ENCODE measurements at regions not wholly inside any gene's neighbourhood (a gene's known extent, or its start where the extent isn't known, plus 50 kb on each side); places are given as distances from the start of the nearest gene placed in this dataset.
A peak's percentile ranks its signal among the peaks of the same experiment; 100 is the strongest.
"Not testable (repeated sequence)": the region's sequence is repeated elsewhere in the genome, so short reads cannot be mapped to it uniquely, and the experiment has no call there.

- Histone ChIP-seq H3K4me1 (peaks cover 6% of the 10 kb centered on the region), H3K36me3 (replicated peaks) (no peaks in the 10 kb centered on the region), H3K9me3 (no peaks in the 10 kb centered on the region), H3K27me3 (ENCODE audit: low read depth) (no peaks in the 10 kb centered on the region), H3K4me3 (no peak overlapping the region)
- DNase-seq (ENCODE audit: low spot score in 2 of 2): no peak
- in situ Hi-C loops (cut with MboI; ENCODE audit: low sequenced_read_pairs): no loop called here
These were observed 147.3 kb upstream of the DPH6 start for GRCh38 chr15:35693286-35693685.

- DNase-seq (ENCODE audit: low spot score in 2 of 2): no peak
- no peak overlapping the region for H3K4me3 ChIP-seq
- no peaks in the 10 kb centered on the region for H3K27me3 ChIP-seq (ENCODE audit: low read depth)
- H3K36me3 ChIP-seq (replicated peaks): no peaks in the 10 kb centered on the region
- peaks cover 12% of the 10 kb centered on the region for H3K4me1 ChIP-seq
- no peaks in the 10 kb centered on the region for H3K9me3 ChIP-seq
- in situ Hi-C loops (cut with MboI; ENCODE audit: low sequenced_read_pairs): no loop called here
These were observed 147.9 kb upstream of the DPH6 start for GRCh38 chr15:35693886-35694285.

GRCh38 chr15:35695003-35695402 is 149.0 kb upstream of the DPH6 start:
- no peak overlapping the region for H3K4me3 ChIP-seq
- no peaks in the 10 kb centered on the region for H3K9me3 ChIP-seq
- no peaks in the 10 kb centered on the region for H3K27me3 ChIP-seq (ENCODE audit: low read depth)
- peaks cover 15% of the 10 kb centered on the region for H3K4me1 ChIP-seq
- DNase-seq (ENCODE audit: low spot score in 2 of 2): no peak
- in situ Hi-C loops (cut with MboI; ENCODE audit: low sequenced_read_pairs): no loop called here
- no peaks in the 10 kb centered on the region for H3K36me3 ChIP-seq (replicated peaks)

- Histone ChIP-seq H3K36me3 (replicated peaks) (no peaks in the 10 kb centered on the region), H3K4me3 (no peak overlapping the region), H3K4me1 (peaks cover 15% of the 10 kb centered on the region), H3K9me3 (no peaks in the 10 kb centered on the region), H3K27me3 (ENCODE audit: low read depth) (no peaks in the 10 kb centered on the region)
- in situ Hi-C loops (cut with MboI; ENCODE audit: low sequenced_read_pairs): no loop called here
- DNase-seq (ENCODE audit: low spot score in 2 of 2): no peak
These were observed 150.8 kb upstream of the DPH6 start for GRCh38 chr15:35696767-35697231.

GRCh38 chr15:35697549-35698299 is 151.8 kb upstream of the DPH6 start:
- H3K4me3 ChIP-seq: no peak overlapping the region
- no peaks in the 10 kb centered on the region for H3K9me3 ChIP-seq
- in situ Hi-C loops (cut with MboI; ENCODE audit: low sequenced_read_pairs): no loop called here
- peak in 1 of 2 experiments; percentile 20 for DNase-seq (ENCODE audit: low spot score in 2 of 2)
- peaks cover 15% of the 10 kb centered on the region for H3K4me1 ChIP-seq
- no peaks in the 10 kb centered on the region for H3K36me3 ChIP-seq (replicated peaks)
- H3K27me3 ChIP-seq (ENCODE audit: low read depth): no peaks in the 10 kb centered on the region

GRCh38 chr15:35698331-35698730 is 152.4 kb upstream of the DPH6 start:
- no peak overlapping the region for H3K4me3 ChIP-seq
- DNase-seq (ENCODE audit: low spot score in 2 of 2): no peak
- H3K36me3 ChIP-seq (replicated peaks): no peaks in the 10 kb centered on the region
- in situ Hi-C loops (cut with MboI; ENCODE audit: low sequenced_read_pairs): no loop called here
- no peaks in the 10 kb centered on the region for H3K9me3 ChIP-seq
- H3K27me3 ChIP-seq (ENCODE audit: low read depth): no peaks in the 10 kb centered on the region
- peaks cover 15% of the 10 kb centered on the region for H3K4me1 ChIP-seq

- H3K36me3 ChIP-seq (replicated peaks): no peaks in the 10 kb centered on the region
- H3K4me1 ChIP-seq: peaks cover 15% of the 10 kb centered on the region
- H3K9me3 ChIP-seq: no peaks in the 10 kb centered on the region
- no peak overlapping the region for H3K4me3 ChIP-seq
- no peak for DNase-seq (ENCODE audit: low spot score in 2 of 2)
- H3K27me3 ChIP-seq (ENCODE audit: low read depth): no peaks in the 10 kb centered on the region
- in situ Hi-C loops (cut with MboI; ENCODE audit: low sequenced_read_pairs): no loop called here
These were observed 153.1 kb upstream of the DPH6 start for GRCh38 chr15:35698966-35699575.

GRCh38 chr15:35700091-35700593 is 154.2 kb upstream of the DPH6 start:
- peaks cover 15% of the 10 kb centered on the region for H3K4me1 ChIP-seq
- in situ Hi-C loops (cut with MboI; ENCODE audit: low sequenced_read_pairs): not testable (repeated sequence)

GRCh38 chr15:35701402-35702046 is 155.6 kb upstream of the DPH6 start:
- Histone ChIP-seq H3K9me3 (no peaks in the 10 kb centered on the region), H3K36me3 (replicated peaks) (no peaks in the 10 kb centered on the region), H3K27me3 (ENCODE audit: low read depth) (no peaks in the 10 kb centered on the region), H3K4me3 (no peak overlapping the region), H3K4me1 (peaks cover 15% of the 10 kb centered on the region)
- in situ Hi-C loops (cut with MboI; ENCODE audit: low sequenced_read_pairs): no loop called here
- DNase-seq (ENCODE audit: low spot score in 2 of 2): no peak

More at GRCh38 chr15:35700091-35700593, 154.2 kb upstream of the DPH6 start:
- DNase-seq (ENCODE audit: low spot score in 2 of 2); H3K27me3 ChIP-seq (ENCODE audit: low read depth); H3K9me3 ChIP-seq; H3K4me3 ChIP-seq; H3K36me3 ChIP-seq (replicated peaks): not testable (repeated sequence)

GRCh38 chr15:35702946-35703495 is 157.1 kb upstream of the DPH6 start:
- H3K36me3 ChIP-seq (replicated peaks): no peaks in the 10 kb centered on the region
- no peak overlapping the region for H3K4me3 ChIP-seq
- DNase-seq (ENCODE audit: low spot score in 2 of 2): no peak
- in situ Hi-C loops (cut with MboI; ENCODE audit: low sequenced_read_pairs): no loop called here
- H3K27me3 ChIP-seq (ENCODE audit: low read depth): no peaks in the 10 kb centered on the region
- H3K4me1 ChIP-seq: peaks cover 11% of the 10 kb centered on the region
- H3K9me3 ChIP-seq: no peaks in the 10 kb centered on the region

GRCh38 chr15:35705030-35705883 is 159.3 kb upstream of the DPH6 start:
- in situ Hi-C loops (cut with MboI; ENCODE audit: low sequenced_read_pairs): no loop called here
- Histone ChIP-seq H3K36me3 (replicated peaks) (no peaks in the 10 kb centered on the region), H3K27me3 (ENCODE audit: low read depth) (no peaks in the 10 kb centered on the region), H3K9me3 (no peaks in the 10 kb centered on the region), H3K4me3 (no peak overlapping the region), H3K4me1 (peaks cover 5% of the 10 kb centered on the region; the same call in 1 of the 2 replicates)
- no peak for DNase-seq (ENCODE audit: low spot score in 2 of 2)

- H3K27me3 ChIP-seq (ENCODE audit: low read depth): no peaks in the 10 kb centered on the region
- in situ Hi-C loops (cut with MboI; ENCODE audit: low sequenced_read_pairs): no loop called here
- H3K4me1 ChIP-seq: peaks cover 6% of the 10 kb centered on the region; the same call in 1 of the 2 replicates
- no peaks in the 10 kb centered on the region for H3K36me3 ChIP-seq (replicated peaks)
- H3K4me3 ChIP-seq: no peak overlapping the region
- DNase-seq (ENCODE audit: low spot score in 2 of 2): no peak
- no peaks in the 10 kb centered on the region for H3K9me3 ChIP-seq
These were observed 160.1 kb upstream of the DPH6 start for GRCh38 chr15:35705884-35706585.

Data from HAP-1 (cell line).